Large intestine (tissue), 3 donors: ENCODE measurements at regions not wholly inside any gene's neighbourhood (a gene's known extent, or its start where the extent isn't known, plus 50 kb on each side); places are given as distances from the start of the nearest gene placed in this dataset.

Experiments
- DNase-seq, 2 donors: peaks; one replicate each; pipeline versions ENCODE4 v3.0.0 to v3.0.0-alpha.2; 2013
- H3K27ac ChIP-seq: one replicate; pipeline ENCODE4 v1.5.1; 2013; ENCODE audit warnings: low read length
- H3K27me3 ChIP-seq: 2 replicates; pipeline ENCODE4 v1.6.1; 2013; ENCODE audit warnings: low read length; ENCODE audit not compliant: control insufficient read depth, insufficient read depth
- H3K36me3 ChIP-seq: 2 replicates; pipeline ENCODE4 v1.6.1; 2013; ENCODE audit warnings: low read length; ENCODE audit not compliant: control insufficient read depth, insufficient read depth
- H3K4me1 ChIP-seq: one replicate; pipeline ENCODE4 v1.6.1; 2013; ENCODE audit warnings: low read length; ENCODE audit not compliant: control insufficient read depth, insufficient read depth
- H3K4me3 ChIP-seq: one replicate; pipeline ENCODE4 v1.5.1; 2013; ENCODE audit warnings: low read length
- H3K9me3 ChIP-seq: one replicate; pipeline ENCODE4 v1.6.1; 2013; ENCODE audit warnings: mild to moderate bottlenecking, low read depth, low read length, moderate library complexity; ENCODE audit not compliant: control insufficient read depth
- WGBS: methylation state at CpG from one replicate; pipeline ENCODE4 v1.1.5; 2013; ENCODE audit warnings: low lambda C conversion rate; ENCODE audit not compliant: insufficient coverage; 5-methylcytosine and 5-hydroxymethylcytosine counted together

- no peaks in the 10 kb centered on the region for H3K4me1 ChIP-seq
Measured at GRCh38 chr3:115517457-115518050, 105.8 kb upstream of the GAP43 start.

GRCh38 chr3:115518100-115518852 is 105.0 kb upstream of the GAP43 start:
- no peaks in the 10 kb centered on the region for H3K36me3 ChIP-seq
- no peak overlapping the region for H3K27ac ChIP-seq
- H3K4me1 ChIP-seq: no peaks in the 10 kb centered on the region
- H3K9me3 ChIP-seq: no peaks in the 10 kb centered on the region
- no peaks in the 10 kb centered on the region for H3K27me3 ChIP-seq
- 100% methylated on average over 1 of the region's 4 CpGs for WGBS
- H3K4me3 ChIP-seq: no peak overlapping the region
- DNase-seq: peak in 1 of 2 donors; percentile 34

More at GRCh38 chr3:115517457-115518050, 105.8 kb upstream of the GAP43 start:
- Histone ChIP-seq H3K9me3 (no peaks in the 10 kb centered on the region), H3K4me3 (no peak overlapping the region), H3K27me3 (peaks cover under 1% of the 10 kb centered on the region), H3K36me3 (no peaks in the 10 kb centered on the region), H3K27ac (no peak overlapping the region)
- WGBS: no CpG with 5 or more reads among the region's 3 CpGs
- DNase-seq: no peak

DNA sequence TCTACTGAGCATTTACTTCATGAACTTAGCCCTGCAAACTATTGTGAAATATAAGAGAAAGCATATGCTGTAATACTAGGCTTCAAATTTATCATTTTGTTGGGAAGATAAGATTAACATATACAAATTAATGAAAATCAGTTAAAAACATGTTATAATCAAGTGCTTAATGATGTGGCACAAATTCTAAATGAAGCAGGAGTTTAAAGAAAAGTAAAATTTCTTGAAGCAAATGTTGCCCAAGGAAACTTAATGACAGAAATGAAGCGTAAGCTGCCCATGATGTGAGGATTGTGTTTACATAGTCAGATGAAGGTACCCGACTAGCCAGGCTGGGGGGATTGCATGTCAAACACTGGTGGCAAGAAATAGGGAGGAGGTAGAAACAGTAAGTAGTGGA is 103.1 kb upstream of the GAP43 start:
- WGBS: 59% methylated on average over 2 of the region's 2 CpGs
- no peak for DNase-seq
- Histone ChIP-seq H3K9me3 (no peaks in the 10 kb centered on the region), H3K27ac (no peak overlapping the region), H3K4me3 (no peak overlapping the region), H3K4me1 (no peaks in the 10 kb centered on the region), H3K27me3 (no peaks in the 10 kb centered on the region), H3K36me3 (no peaks in the 10 kb centered on the region)

- H3K4me3 ChIP-seq: no peak overlapping the region
- no peaks in the 10 kb centered on the region for H3K36me3 ChIP-seq
- DNase-seq: no peak
- H3K4me1 ChIP-seq: no peaks in the 10 kb centered on the region
- H3K27me3 ChIP-seq: no peaks in the 10 kb centered on the region
- H3K27ac ChIP-seq: no peak overlapping the region
- no peaks in the 10 kb centered on the region for H3K9me3 ChIP-seq
Measured at GRCh38 chr3:115520651-115521245, 102.6 kb upstream of the GAP43 start.

DNA sequence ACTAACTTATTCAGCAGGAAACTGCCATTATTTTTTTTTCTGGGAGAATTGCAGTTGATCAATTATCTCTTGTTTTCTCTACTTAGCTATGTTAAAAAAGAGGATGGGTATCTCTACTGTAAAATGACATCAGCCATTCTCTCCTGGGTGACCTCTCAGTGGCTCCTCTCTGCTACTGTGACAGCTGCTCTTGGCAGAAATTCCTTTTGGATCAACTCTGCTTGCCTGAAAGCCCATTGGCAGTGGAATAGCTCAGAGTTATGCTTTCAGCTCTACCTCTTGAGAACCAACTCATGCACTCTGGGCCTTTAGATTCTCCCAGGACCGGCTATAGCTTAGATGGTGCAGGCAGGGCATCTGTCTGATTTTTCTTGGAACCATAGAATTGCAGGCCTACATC is 99.9 kb upstream of the GAP43 start:
- WGBS: no CpG with 5 or more reads among the region's 1 CpG
- no peak overlapping the region for H3K4me3 ChIP-seq
- DNase-seq: no peak

DNA sequence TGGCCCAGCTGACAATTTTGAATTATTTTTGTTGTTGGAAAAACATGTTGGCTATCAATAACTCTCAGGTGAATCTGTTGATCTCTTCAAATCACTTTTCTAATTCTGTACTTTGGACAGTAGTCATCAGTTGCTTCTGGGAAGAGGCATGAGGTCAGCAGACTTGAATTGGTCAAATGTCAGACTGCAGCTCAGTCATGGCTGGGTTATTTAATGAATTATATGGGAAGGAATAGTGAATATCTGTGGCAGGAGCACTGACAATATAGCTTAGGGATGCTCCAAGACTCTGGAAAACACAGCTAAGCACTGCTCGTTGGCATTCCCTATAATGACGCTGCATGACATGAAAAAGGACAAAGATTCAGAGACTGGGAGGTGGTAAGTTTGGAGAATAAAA is 98.8 kb upstream of the GAP43 start:
- Histone ChIP-seq H3K4me3 (no peak overlapping the region), H3K9me3 (no peaks in the 10 kb centered on the region), H3K27me3 (no peaks in the 10 kb centered on the region), H3K27ac (no peak overlapping the region), H3K4me1 (no peaks in the 10 kb centered on the region), H3K36me3 (no peaks in the 10 kb centered on the region)
- WGBS: no CpG with 5 or more reads among the region's 2 CpGs
- DNase-seq: no peak

More for the DNA sequence above, 99.9 kb upstream of the GAP43 start:
- no peaks in the 10 kb centered on the region for H3K36me3 ChIP-seq
- no peaks in the 10 kb centered on the region for H3K27me3 ChIP-seq
- no peaks in the 10 kb centered on the region for H3K9me3 ChIP-seq
- H3K4me1 ChIP-seq: no peaks in the 10 kb centered on the region
- H3K27ac ChIP-seq: no peak overlapping the region

DNA sequence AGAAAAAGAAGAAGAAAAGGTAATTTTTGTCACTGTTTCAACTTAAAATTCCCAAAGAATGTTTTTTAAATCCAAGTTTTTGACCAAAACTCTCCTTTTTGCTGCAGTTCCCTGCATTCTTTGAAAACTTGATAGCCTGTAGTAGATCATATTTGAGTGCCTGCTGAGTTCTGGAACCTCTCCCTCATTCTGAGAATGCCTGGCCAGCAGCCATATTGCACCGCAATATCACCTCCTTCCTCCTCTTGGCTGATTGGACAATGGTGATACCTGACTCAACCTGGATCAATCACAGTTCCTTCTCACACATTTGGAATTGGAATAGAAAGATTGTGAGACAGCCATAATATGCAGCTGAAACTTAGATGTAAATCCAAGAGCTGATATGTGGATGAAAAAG is 97.6 kb upstream of the GAP43 start:
- H3K9me3 ChIP-seq: no peaks in the 10 kb centered on the region
- H3K4me3 ChIP-seq: no peak overlapping the region
- H3K36me3 ChIP-seq: no peaks in the 10 kb centered on the region
- WGBS: no CpG with 5 or more reads among the region's 1 CpG
- no peaks in the 10 kb centered on the region for H3K4me1 ChIP-seq
- no peak overlapping the region for H3K27ac ChIP-seq
- H3K27me3 ChIP-seq: no peaks in the 10 kb centered on the region
- no peak for DNase-seq

- no peaks in the 10 kb centered on the region for H3K36me3 ChIP-seq
- WGBS: no CpG with 5 or more reads among the region's 1 CpG
- H3K27ac ChIP-seq: no peak overlapping the region
- H3K9me3 ChIP-seq: no peaks in the 10 kb centered on the region
- no peak overlapping the region for H3K4me3 ChIP-seq
- H3K4me1 ChIP-seq: no peaks in the 10 kb centered on the region
- DNase-seq: no peak
- no peaks in the 10 kb centered on the region for H3K27me3 ChIP-seq
Measured at GRCh38 chr3:115533218-115533617, 90.1 kb upstream of the GAP43 start.

GRCh38 chr3:115536171-115536570 is 87.1 kb upstream of the GAP43 start:
- Histone ChIP-seq H3K4me3 (no peak overlapping the region), H3K4me1 (no peaks in the 10 kb centered on the region), H3K27ac (no peak overlapping the region), H3K36me3 (no peaks in the 10 kb centered on the region), H3K27me3 (no peaks in the 10 kb centered on the region), H3K9me3 (no peaks in the 10 kb centered on the region)
- WGBS: 100% methylated on average over 2 of the region's 2 CpGs
- no peak for DNase-seq

DNA sequence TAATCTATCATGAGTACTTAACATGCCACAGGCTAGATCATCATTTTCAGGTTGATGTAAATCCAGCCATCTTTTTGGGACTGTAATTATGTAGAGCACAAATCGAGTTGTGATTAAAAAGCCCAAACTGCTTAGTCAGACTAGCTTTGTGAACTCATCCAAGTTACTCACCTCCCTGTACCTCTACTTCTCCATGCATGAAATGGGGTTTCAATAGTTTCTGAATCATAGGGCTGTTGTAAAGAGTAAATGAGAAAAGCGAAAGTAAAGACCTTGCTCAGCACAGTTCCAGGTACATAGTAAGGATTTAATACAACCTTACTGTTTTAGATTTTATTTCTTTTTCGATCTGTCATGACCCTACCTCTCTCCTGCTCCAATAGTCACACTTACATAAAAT is 85.6 kb upstream of the GAP43 start:
- H3K4me1 ChIP-seq: no peaks in the 10 kb centered on the region
- no peak for DNase-seq
- no peaks in the 10 kb centered on the region for H3K36me3 ChIP-seq
- no peak overlapping the region for H3K4me3 ChIP-seq
- no peaks in the 10 kb centered on the region for H3K27me3 ChIP-seq
- no peaks in the 10 kb centered on the region for H3K9me3 ChIP-seq
- no peak overlapping the region for H3K27ac ChIP-seq
- WGBS: 83% methylated on average over 1 of the region's 3 CpGs
